RWPE1 (cell line): ENCODE measurements at regions not wholly inside any gene's neighbourhood (a gene's known extent, or its start where the extent isn't known, plus 50 kb on each side); places are given as distances from the start of the nearest gene placed in this dataset.

ENCODE experiments used
- CTCF ChIA-PET: fragments of 350-600 bp; sonication (Branson Sonifier 250); formaldehyde crosslinking; extraction: SDS; loops from one replicate; lab custom pipeline; 2021; lab: Yijun Ruan, JAX
- POLR2A ChIA-PET: fragments of 400-600 bp; formaldehyde crosslinking; extraction: SDS; loops from one replicate; lab custom pipeline; 2020; ENCODE audit warnings: antibody characterized with exemption; ENCODE audit not compliant: low non-redundant PET; lab: Yijun Ruan, JAX
- DNase-seq: peaks from one replicate; pipeline ENCODE4 v3.0.0; 2012; ENCODE audit warnings: low spot score
- H3K27ac ChIP-seq: fragments of 450-650 bp; 2 replicates; pipeline ENCODE4 v1.5.1; 2017
- TF ChIP-seq, protein P1 (sequence below): fragments of 450-650 bp; conservative IDR thresholded peaks from 2 replicates; pipeline ENCODE4 v1.5.1; 2017; ENCODE audit warnings: low read depth, mild to moderate bottlenecking

DNA sequence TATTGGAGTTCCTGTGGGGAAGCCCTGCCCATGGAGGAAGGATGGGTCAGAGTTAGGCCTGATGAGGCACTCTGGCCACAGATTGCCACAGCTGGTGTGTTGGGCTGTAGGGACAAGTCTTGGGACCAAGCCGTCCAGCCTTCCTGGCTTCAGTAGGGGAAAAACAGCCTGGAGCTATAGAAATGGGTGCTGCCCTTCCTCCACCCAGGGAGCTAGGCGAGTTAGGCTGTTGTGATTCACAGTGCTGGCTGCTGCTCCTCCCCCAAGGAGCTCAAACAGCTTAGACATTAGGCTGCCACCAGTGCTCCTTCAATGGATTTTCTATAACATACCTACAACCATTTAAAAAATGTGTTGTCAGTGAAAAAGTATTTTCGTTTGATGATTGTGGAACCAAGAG lies 274.3 kb downstream of the RPL10L start:
- no peak for DNase-seq
- POLR2A ChIA-PET: no interaction called here
- H3K27ac ChIP-seq: no peak overlapping the region
- TF ChIP-seq, protein P1, sequence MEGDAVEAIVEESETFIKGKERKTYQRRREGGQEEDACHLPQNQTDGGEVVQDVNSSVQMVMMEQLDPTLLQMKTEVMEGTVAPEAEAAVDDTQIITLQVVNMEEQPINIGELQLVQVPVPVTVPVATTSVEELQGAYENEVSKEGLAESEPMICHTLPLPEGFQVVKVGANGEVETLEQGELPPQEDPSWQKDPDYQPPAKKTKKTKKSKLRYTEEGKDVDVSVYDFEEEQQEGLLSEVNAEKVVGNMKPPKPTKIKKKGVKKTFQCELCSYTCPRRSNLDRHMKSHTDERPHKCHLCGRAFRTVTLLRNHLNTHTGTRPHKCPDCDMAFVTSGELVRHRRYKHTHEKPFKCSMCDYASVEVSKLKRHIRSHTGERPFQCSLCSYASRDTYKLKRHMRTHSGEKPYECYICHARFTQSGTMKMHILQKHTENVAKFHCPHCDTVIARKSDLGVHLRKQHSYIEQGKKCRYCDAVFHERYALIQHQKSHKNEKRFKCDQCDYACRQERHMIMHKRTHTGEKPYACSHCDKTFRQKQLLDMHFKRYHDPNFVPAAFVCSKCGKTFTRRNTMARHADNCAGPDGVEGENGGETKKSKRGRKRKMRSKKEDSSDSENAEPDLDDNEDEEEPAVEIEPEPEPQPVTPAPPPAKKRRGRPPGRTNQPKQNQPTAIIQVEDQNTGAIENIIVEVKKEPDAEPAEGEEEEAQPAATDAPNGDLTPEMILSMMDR: no peak
- CTCF ChIA-PET: no interaction called here

DNA sequence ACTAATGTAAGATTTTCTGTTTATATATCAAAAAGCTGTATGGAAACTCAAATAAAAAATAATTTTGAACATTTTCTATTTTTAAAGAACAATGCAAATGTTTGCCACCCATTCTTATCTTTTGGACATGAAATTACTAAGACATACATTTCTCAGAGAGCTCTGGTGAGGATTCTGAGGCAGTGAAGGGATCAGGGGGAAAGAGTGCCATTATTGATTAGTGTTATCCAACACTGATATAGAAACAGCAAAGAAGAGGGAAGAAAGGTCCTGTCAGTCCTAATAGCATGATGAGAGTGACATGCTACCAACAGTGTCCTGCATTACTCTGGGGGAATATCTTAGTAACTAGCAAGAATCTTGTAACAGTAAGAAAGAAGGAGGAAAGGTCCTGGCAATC lies 282.2 kb downstream of the RPL10L start:
- no peak overlapping the region for H3K27ac ChIP-seq
- POLR2A ChIA-PET: no interaction called here
- TF ChIP-seq, protein P1: no peak
- CTCF ChIA-PET: no interaction called here
- DNase-seq: no peak

DNA sequence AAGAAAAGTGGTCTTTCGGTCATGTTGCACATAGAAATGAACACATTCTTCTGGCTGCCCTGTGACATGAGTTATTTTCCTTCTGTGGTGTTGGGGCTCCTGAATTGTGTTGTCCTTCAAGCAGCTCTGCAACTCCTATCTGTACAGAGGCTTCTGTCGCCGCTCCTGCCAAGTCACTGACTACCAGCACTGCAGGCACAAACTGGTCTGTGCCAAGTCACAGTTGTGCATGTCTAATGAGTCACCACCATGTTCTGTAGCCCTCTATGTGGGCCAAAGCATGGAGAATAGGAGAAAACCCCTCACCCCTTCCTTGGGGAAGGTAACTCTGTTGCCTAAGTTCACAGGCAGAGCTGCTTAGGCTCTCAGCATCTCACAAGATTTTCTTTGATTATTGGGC lies 283.3 kb downstream of the RPL10L start:
- POLR2A ChIA-PET: no interaction called here
- H3K27ac ChIP-seq: no peak overlapping the region
- TF ChIP-seq, protein P1: no peak
- CTCF ChIA-PET: no interaction called here
- DNase-seq: no peak

DNA sequence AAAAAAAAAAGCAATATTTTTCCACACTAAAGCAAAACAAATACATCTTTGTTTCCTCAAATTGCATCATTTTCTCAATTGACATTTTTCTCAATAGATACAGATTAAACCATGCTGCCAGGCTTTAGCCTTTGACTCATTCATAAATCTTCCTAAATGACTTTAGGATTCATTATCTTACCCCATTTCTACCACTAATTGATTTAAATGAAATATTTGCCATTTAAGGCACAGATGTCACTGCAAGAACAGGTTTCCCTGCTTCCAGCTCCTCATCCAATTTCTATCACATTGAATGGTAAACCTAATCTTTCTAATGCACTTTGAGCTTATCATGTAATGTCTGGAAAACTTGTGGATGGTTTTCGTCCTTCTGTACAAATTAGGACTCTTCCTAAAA lies 298.7 kb downstream of the RPL10L start:
- TF ChIP-seq, protein P1: no peak
- no peak for DNase-seq
- CTCF ChIA-PET: no interaction called here
- POLR2A ChIA-PET: no interaction called here
- H3K27ac ChIP-seq: no peak overlapping the region

DNA sequence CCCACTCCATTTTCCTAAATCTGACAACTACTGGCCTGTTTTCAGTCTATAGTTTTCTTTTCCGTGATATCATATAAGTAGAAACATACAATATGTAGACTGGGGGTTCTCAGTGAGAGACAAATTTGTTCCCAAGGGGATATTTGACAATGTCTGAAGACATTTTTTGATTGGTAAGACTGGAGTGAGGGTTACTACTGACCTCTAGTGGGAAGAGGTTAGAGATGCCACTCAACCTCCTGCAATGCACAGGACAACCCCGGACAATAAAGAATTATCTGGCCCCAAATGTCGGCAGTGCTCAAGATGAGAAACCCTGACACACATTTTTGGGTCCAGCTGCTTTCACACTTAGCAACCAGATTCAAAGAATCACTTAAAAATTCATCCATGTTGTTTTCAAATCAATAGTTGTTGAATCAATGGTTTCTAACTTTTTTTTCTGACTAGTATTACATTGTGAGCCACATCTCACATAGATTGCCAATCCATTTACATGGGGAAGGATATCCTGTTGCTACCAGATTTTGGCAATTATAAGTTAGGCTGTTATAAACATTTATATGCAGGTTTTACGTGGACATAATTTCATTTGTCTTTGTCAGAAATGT lies 307.1 kb downstream of the RPL10L start:
- peak; percentile 9 for DNase-seq
- no peak overlapping the region for H3K27ac ChIP-seq
- TF ChIP-seq, protein P1: peak; percentile 66
- ChIA-PET POLR2A (no interaction called here), CTCF (interaction anchor here (0.6 to 0.7 kb wide), 2 partner anchors 492 to 1125 kb away, joined by 4 to 5 read pairs; no protein-coding TSS in a partner anchor)

DNA sequence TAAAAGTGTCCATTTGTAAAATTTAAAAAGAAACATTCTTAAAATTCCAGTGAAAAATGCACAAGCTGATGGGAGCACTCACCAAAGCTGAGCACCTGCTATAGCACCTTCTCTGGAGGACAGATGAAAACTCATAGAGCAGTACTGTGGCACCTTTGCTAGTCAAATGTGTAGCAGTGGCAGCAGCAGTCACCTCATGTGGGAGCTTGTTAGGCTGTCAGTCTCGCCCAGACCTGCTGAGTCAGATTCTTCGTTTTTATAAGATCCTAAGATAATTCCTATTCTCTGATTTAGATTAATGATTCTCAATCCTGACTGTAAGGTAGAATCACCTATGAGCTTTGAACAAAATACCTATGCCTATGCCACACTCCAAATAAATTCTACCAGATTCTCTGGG lies 325.8 kb downstream of the RPL10L start:
- H3K27ac ChIP-seq: no peak overlapping the region
- TF ChIP-seq, protein P1: no peak
- CTCF ChIA-PET: interaction anchor here (0.7 kb wide), 1 partner anchor 547 kb away, joined by 3 read pairs; no protein-coding TSS in a partner anchor
- DNase-seq: no peak
- POLR2A ChIA-PET: no interaction called here
